K562 (cell line): ENCODE measurements at regions not wholly inside any gene's neighbourhood (a gene's known extent, or its start where the extent isn't known, plus 50 kb on each side); places are given as distances from the start of the nearest gene placed in this dataset.

Source experiments
- ATAC-seq: fragments of 200-7000 bp; cut with Tn5 transposase; 3 replicates; pipeline ENCODE4 v1.9.1; 2020; ENCODE audit warnings: moderate library complexity
- BruUV-seq: library from RNA; stranded (reverse); fragments of 400-500 nt; replicated peaks from 2 replicates; lab custom pipeline; 2021; lab: Mats Ljungman, UMichigan
- CTCF ChIA-PET: fragments of 300-600 bp; formaldehyde crosslinking; extraction: SDS; loops from one replicate; lab custom pipeline; 2021; ENCODE audit warnings: low intra/inter-chr PET ratio; lab: Yijun Ruan, JAX
- POLR2A ChIA-PET: fragments of 300-600, 350-650 bp; sonication (Branson Sonifier 250); formaldehyde crosslinking; extraction: SDS; loops from one replicate; lab custom pipeline; 2021; ENCODE audit warnings: antibody characterized with exemption, inconsistent platforms; lab: Yijun Ruan, JAX
- DNase-seq, 4 experiments: peaks; one replicate each; pipeline versions ENCODE4 v3.0.0 to v3.0.0-alpha.2; 2011 to 2018; ENCODE audit warnings: low spot score in 3 of 4, mixed read lengths in 3 of 4; ENCODE audit errors: extremely low read depth in 1 of 4
- FAIRE-seq: peaks from 2 replicates; lab custom pipeline; 2011; peaks lifted over from hg19 to GRCh38; lab: Jason Lieb, UNC
- H2AFZ ChIP-seq: 2 replicates; pipeline ENCODE4 v1.6.0; 2011; ENCODE audit warnings: low read depth, low read length, control low read depth, inconsistent platforms
- H3K27ac ChIP-seq: fragments of 200-600 bp; 3 replicates; pipeline ENCODE4 v1.8.0; 2011; ENCODE audit warnings: low read depth, mild to moderate bottlenecking, control low read depth, inconsistent platforms, low read length, moderate library complexity, mixed read lengths; ENCODE audit errors: extremely low read depth
- H3K27me3 ChIP-seq, 2 experiments: fragments of 300-600 bp in 1 of 2; 2 replicates in 1 of 2; 3 replicates in 1 of 2; pipeline versions ENCODE4 v1.6.0 to v1.8.0; 2011; ENCODE audit warnings: inconsistent platforms in 2 of 2, low read length in 2 of 2, mild to moderate bottlenecking in 1 of 2, mixed read lengths in 1 of 2, moderate library complexity in 1 of 2; ENCODE audit not compliant: control insufficient read depth in 2 of 2, insufficient read depth in 2 of 2
- H3K36me3 ChIP-seq: fragments of 300-600 bp; 3 replicates; pipeline ENCODE4 v1.8.0; 2011; ENCODE audit warnings: mild to moderate bottlenecking, low read length, inconsistent platforms; ENCODE audit not compliant: control insufficient read depth, insufficient read depth
- H3K4me1 ChIP-seq, 2 experiments: fragments of 200-600 bp in 1 of 2; replicated peaks in 1 of 2; 2 replicates in 1 of 2; 3 replicates in 1 of 2; pipeline versions ENCODE4 v1.5.1 to v1.8.0; 2011; ENCODE audit warnings: inconsistent platforms in 2 of 2, low read length in 2 of 2, mild to moderate bottlenecking in 1 of 2, mixed read lengths in 1 of 2, moderate library complexity in 1 of 2; ENCODE audit not compliant: control insufficient read depth in 2 of 2, insufficient read depth in 2 of 2
- H3K4me2 ChIP-seq: 2 replicates; pipeline ENCODE4 v1.6.1; 2011; ENCODE audit warnings: low read length, control low read depth, inconsistent platforms, mixed read lengths; ENCODE audit not compliant: insufficient read depth
- H3K4me3 ChIP-seq: fragments of 200-600 bp; sonication (generic), shearing (Covaris generic); 2 replicates; pipeline ENCODE4 v1.5.1; 2016; ENCODE audit warnings: control low read depth, inconsistent platforms
- H3K79me2 ChIP-seq: fragments of 200-600 bp; 3 replicates; pipeline ENCODE4 v1.8.0; 2011; ENCODE audit warnings: low read length, inconsistent platforms; ENCODE audit not compliant: control insufficient read depth, insufficient read depth
- H3K9ac ChIP-seq, 2 experiments: 2 replicates each; pipeline versions ENCODE4 v1.6.0 to v1.6.1; 2011; ENCODE audit warnings: low read depth in 2 of 2, low read length in 2 of 2, control low read depth in 1 of 2, inconsistent platforms in 1 of 2, mild to moderate bottlenecking in 1 of 2, mixed read lengths in 1 of 2; ENCODE audit not compliant: insufficient read depth in 1 of 2
- H3K9me1 ChIP-seq: one replicate; pipeline ENCODE4 v1.6.0; 2011; ENCODE audit warnings: inconsistent platforms, mild to moderate bottlenecking, low read length, moderate library complexity; ENCODE audit not compliant: control insufficient read depth, insufficient read depth
- H3K9me3 ChIP-seq: replicated peaks from 2 replicates; pipeline ENCODE4 v1.5.1; 2011; ENCODE audit warnings: low read depth, low read length, inconsistent platforms; ENCODE audit not compliant: control insufficient read depth, insufficient read depth
- H4K20me1 ChIP-seq: replicated peaks from 2 replicates; pipeline ENCODE4 v1.6.1; 2011; ENCODE audit warnings: low read length, inconsistent platforms, mixed read lengths; ENCODE audit not compliant: control insufficient read depth, insufficient read depth
- CC2D1A ChIP-seq: fragments of 450-650 bp; IDR thresholded peaks from 2 replicates; pipeline ENCODE4 v1.6.1; 2017; ENCODE audit warnings: mild to moderate bottlenecking
- JUN ChIP-seq, 2 experiments: sonication (generic) in 1 of 2; formaldehyde crosslinking in 1 of 2; IDR thresholded peaks; 2 replicates each; pipeline versions ENCODE4 v1.6.1 to v1.8.0; 2012 to 2022; ENCODE audit warnings: borderline replicate concordance in 2 of 2, mild to moderate bottlenecking in 2 of 2, improper control_type of control experiment in 1 of 2, low read depth in 1 of 2, low read length in 1 of 2, missing genetic modification reagents in 1 of 2
- KHSRP ChIP-seq: fragments of 450-650 bp; IDR thresholded peaks from 2 replicates; pipeline ENCODE4 v1.6.1; 2017
- RB1 ChIP-seq: fragments of 450-650 bp; IDR thresholded peaks from 2 replicates; pipeline ENCODE4 v1.6.1; 2017; ENCODE audit warnings: low read depth, mild to moderate bottlenecking
- SOX6 ChIP-seq: fragments of 450-650 bp; IDR thresholded peaks from 2 replicates; pipeline ENCODE4 v1.6.1; 2014; ENCODE audit warnings: mild to moderate bottlenecking
- WGBS: fragments of 100-300 bp; shearing (Covaris generic); methylation state at CpG from one replicate; pipeline ENCODE4 v1.1.6; 2016; ENCODE audit warnings: low coverage, mixed read lengths; ENCODE audit not compliant: insufficient coverage; ENCODE audit errors: missing lambda C conversion rate; 5-methylcytosine and 5-hydroxymethylcytosine counted together
- in situ Hi-C: fragments of 300-500 bp; cut with MboI; formaldehyde crosslinking; loops from 4 replicates; pipeline ENCODE4 v1.15.0; 2018; ENCODE audit warnings: inconsistent platforms, mixed read lengths
- intact Hi-C: fragments of 100-400 bp; cut with micrococcal nuclease; formaldehyde crosslinking; loops from 2 replicates; pipeline ENCODE4 v1.14.2; 2022
- TF ChIP-seq, protein P1 (sequence below): fragments of 250-450 bp; sonication (Bioruptor Pico); IDR thresholded peaks from 2 replicates; pipeline ENCODE4 v1.5.0; 2021
- TF ChIP-seq, protein P2 (sequence below): fragments of 250-450 bp; sonication (Bioruptor Pico); IDR thresholded peaks from 2 replicates; pipeline ENCODE4 v1.5.1; 2021; ENCODE audit warnings: mild to moderate bottlenecking
- TF ChIP-seq, protein P3 (sequence below), 2 experiments: fragments of 200-800 bp in 1 of 2; sonication (Bioruptor generic) in 1 of 2; sonication (generic) in 1 of 2; formaldehyde crosslinking in 1 of 2; IDR thresholded peaks in 1 of 2; conservative IDR thresholded peaks in 1 of 2; 2 replicates each; pipeline versions ENCODE4 v1.5.0 to v1.6.1; 2016 to 2020; ENCODE audit warnings: missing compliant biosample characterization in 1 of 2, missing genetic modification characterization in 1 of 2, missing genetic modification reagents in 1 of 2
- TF ChIP-seq, protein P4 (sequence below): fragments of 450-650 bp; IDR thresholded peaks from 2 replicates; pipeline ENCODE4 v1.6.1; 2017; ENCODE audit warnings: mild to moderate bottlenecking, moderate library complexity
- TF ChIP-seq, protein P5 (sequence below): fragments of 450-650 bp; formaldehyde crosslinking; IDR thresholded peaks from 2 replicates; pipeline ENCODE4 v1.4.0; 2020; ENCODE audit warnings: mild to moderate bottlenecking, moderate library complexity
- TF ChIP-seq, protein P6 (sequence below): sonication (generic); formaldehyde crosslinking; IDR thresholded peaks from 2 replicates; pipeline ENCODE4 v1.9.0; 2022; ENCODE audit warnings: mild to moderate bottlenecking, missing genetic modification reagents
- TF ChIP-seq, protein P7 (sequence below): fragments of 250-450 bp; sonication (Bioruptor Pico); IDR thresholded peaks from 2 replicates; pipeline ENCODE4 v1.6.1; 2021; ENCODE audit warnings: mild to moderate bottlenecking

DNA sequence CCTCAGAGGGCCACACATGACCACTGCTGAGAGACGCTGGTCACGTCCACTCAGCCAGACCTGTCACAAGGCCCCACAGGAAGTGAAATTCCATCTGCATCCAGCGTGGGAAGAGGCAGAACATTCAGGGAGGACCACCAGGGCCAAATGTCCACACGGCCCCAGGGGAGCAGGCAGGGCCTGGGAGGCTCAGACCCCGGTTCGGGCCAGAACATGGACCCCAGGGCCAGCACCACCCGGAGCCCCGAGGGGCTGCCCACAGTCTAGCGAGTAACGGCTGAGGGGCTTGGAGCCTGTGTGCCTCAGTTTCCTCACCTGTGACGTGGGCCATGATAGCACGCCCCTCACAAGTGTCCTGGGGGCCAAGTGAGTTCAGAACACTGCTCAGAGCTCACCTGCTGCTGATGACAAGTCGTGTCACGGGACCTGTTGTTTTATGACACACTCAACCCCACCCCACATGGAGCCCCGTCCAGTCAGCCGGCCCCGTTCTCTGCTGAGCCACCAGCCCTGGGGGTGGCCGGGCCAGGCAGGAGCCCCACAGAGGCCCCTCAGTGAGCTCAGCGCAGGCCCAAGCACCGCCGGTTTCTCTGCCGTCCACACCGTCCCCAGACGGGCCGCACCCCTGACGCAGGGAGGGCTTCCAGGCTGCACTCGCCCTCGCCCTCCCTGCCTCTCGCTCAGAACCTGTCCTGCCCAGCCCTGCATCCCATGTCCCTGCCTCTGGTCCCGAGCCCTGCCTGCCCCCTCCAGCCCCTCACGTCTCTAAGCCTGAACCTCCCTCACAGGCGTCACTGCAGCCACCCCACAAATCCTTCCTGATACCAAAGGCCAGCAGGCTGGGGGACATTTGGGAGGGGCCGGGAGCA lies 79.5 kb upstream of the GALNT9 start:
- CTCF ChIA-PET: no interaction called here
- POLR2A ChIA-PET: no interaction called here
- no peak overlapping the region for H2AFZ ChIP-seq
- ATAC-seq (no peak), FAIRE-seq (no peak), DNase-seq (no peak)
- H3K27me3 ChIP-seq: peaks cover 26 to 66% of the 10 kb centered on the region in 2 experiments; a peak in 4 of 5 replicates
- H3K4me1 ChIP-seq: peaks cover 0 to 36% of the 10 kb centered on the region in 2 experiments; a peak in 2 of 5 replicates
- no peak overlapping the region for H3K4me2 ChIP-seq
- no peaks in the 10 kb centered on the region for H3K36me3 ChIP-seq
- H3K4me3 ChIP-seq: no peak overlapping the region
- in situ Hi-C loops: no loop called here
- H3K9ac ChIP-seq: no peak overlapping the region
- intact Hi-C loops: no loop called here
- H3K9me3 ChIP-seq: no peaks in the 10 kb centered on the region
- 13% methylated on average over 24 of the region's 33 CpGs for WGBS
- H3K9me1 ChIP-seq: no peaks in the 10 kb centered on the region
- no peak overlapping the region for H3K27ac ChIP-seq
- peaks cover 3% of the 10 kb centered on the region; the same call in 1 of the 2 replicates for H4K20me1 ChIP-seq
- H3K79me2 ChIP-seq: no peaks in the 10 kb centered on the region
- no TSS peak for BruUV-seq
- TF ChIP-seq JUN (IDR thresholded peaks at IDR 0.05; ENCODE audit: borderline replicate concordance, low read depth, low read length) (no peak), JUN (CRISPR knock-in tag; IDR thresholded peaks at IDR 0.05; ENCODE audit: borderline replicate concordance) (no peak), RB1 (no peak), KHSRP (no peak), SOX6 (no peak), CC2D1A (no peak)
- TF ChIP-seq, protein P1, sequence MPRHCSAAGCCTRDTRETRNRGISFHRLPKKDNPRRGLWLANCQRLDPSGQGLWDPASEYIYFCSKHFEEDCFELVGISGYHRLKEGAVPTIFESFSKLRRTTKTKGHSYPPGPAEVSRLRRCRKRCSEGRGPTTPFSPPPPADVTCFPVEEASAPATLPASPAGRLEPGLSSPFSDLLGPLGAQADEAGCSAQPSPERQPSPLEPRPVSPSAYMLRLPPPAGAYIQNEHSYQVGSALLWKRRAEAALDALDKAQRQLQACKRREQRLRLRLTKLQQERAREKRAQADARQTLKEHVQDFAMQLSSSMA (CRISPR knock-in tag): no peak
- TF ChIP-seq, protein P2, sequence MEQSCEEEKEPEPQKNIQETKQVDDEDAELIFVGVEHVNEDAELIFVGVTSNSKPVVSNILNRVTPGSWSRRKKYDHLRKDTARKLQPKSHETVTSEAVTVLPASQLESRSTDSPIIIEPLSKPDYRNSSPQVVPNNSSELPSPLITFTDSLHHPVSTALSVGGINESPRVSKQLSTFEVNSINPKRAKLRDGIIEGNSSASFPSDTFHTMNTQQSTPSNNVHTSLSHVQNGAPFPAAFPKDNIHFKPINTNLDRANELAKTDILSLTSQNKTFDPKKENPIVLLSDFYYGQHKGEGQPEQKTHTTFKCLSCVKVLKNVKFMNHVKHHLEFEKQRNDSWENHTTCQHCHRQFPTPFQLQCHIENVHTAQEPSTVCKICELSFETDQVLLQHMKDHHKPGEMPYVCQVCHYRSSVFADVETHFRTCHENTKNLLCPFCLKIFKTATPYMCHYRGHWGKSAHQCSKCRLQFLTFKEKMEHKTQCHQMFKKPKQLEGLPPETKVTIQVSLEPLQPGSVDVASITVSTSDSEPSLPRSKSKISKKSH: no peak
- TF ChIP-seq, protein P3, sequence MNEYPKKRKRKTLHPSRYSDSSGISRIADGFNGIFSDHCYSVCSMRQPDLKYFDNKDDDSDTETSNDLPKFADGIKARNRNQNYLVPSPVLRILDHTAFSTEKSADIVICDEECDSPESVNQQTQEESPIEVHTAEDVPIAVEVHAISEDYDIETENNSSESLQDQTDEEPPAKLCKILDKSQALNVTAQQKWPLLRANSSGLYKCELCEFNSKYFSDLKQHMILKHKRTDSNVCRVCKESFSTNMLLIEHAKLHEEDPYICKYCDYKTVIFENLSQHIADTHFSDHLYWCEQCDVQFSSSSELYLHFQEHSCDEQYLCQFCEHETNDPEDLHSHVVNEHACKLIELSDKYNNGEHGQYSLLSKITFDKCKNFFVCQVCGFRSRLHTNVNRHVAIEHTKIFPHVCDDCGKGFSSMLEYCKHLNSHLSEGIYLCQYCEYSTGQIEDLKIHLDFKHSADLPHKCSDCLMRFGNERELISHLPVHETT (CRISPR knock-in tag; conservative IDR thresholded peaks at IDR 0.05 in 1 of 2, IDR thresholded peaks at IDR 0.05 in 1 of 2): no peak
- TF ChIP-seq, protein P4, sequence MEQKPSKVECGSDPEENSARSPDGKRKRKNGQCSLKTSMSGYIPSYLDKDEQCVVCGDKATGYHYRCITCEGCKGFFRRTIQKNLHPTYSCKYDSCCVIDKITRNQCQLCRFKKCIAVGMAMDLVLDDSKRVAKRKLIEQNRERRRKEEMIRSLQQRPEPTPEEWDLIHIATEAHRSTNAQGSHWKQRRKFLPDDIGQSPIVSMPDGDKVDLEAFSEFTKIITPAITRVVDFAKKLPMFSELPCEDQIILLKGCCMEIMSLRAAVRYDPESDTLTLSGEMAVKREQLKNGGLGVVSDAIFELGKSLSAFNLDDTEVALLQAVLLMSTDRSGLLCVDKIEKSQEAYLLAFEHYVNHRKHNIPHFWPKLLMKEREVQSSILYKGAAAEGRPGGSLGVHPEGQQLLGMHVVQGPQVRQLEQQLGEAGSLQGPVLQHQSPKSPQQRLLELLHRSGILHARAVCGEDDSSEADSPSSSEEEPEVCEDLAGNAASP: no peak
- TF ChIP-seq, protein P5, sequence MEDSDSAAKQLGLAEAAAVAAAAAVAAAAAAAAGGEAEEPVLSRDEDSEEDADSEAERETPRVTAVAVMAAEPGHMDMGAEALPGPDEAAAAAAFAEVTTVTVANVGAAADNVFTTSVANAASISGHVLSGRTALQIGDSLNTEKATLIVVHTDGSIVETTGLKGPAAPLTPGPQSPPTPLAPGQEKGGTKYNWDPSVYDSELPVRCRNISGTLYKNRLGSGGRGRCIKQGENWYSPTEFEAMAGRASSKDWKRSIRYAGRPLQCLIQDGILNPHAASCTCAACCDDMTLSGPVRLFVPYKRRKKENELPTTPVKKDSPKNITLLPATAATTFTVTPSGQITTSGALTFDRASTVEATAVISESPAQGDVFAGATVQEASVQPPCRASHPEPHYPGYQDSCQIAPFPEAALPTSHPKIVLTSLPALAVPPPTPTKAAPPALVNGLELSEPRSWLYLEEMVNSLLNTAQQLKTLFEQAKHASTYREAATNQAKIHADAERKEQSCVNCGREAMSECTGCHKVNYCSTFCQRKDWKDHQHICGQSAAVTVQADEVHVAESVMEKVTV: no peak
- TF ChIP-seq, protein P6, sequence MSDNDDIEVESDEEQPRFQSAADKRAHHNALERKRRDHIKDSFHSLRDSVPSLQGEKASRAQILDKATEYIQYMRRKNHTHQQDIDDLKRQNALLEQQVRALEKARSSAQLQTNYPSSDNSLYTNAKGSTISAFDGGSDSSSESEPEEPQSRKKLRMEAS: no peak
- TF ChIP-seq, protein P7, sequence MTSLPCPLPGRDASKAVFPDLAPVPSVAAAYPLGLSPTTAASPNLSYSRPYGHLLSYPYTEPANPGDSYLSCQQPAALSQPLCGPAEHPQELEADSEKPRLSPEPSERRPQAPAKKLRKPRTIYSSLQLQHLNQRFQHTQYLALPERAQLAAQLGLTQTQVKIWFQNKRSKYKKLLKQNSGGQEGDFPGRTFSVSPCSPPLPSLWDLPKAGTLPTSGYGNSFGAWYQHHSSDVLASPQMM (CRISPR knock-in tag): no peak
